DND-41 (cell line): ENCODE measurements at regions not wholly inside any gene's neighbourhood (a gene's known extent, or its start where the extent isn't known, plus 50 kb on each side); places are given as distances from the start of the nearest gene placed in this dataset.

Experiments
- ATAC-seq: fragments of 200-7000 bp; cut with Tn5 transposase; 3 replicates; pipeline ENCODE4 v1.9.1; 2021; ENCODE audit warnings: low read depth; ENCODE audit not compliant: insufficient read depth
- DNase-seq: peaks from one replicate; pipeline ENCODE4 v3.0.0-alpha.2; 2020
- H2AFZ ChIP-seq: 2 replicates; pipeline ENCODE4 v1.6.0; 2012; ENCODE audit warnings: low read depth, low read length
- H3K27ac ChIP-seq: 2 replicates; pipeline ENCODE4 v1.5.1; 2012; ENCODE audit warnings: low read length, inconsistent platforms
- H3K27me3 ChIP-seq: fragments of 200-600 bp; sonication (generic); 2 replicates; pipeline ENCODE4 v1.6.0; 2012; ENCODE audit warnings: low read length, mild to moderate bottlenecking, inconsistent platforms; ENCODE audit not compliant: insufficient read depth, poor library complexity
- H3K36me3 ChIP-seq: 2 replicates; pipeline ENCODE4 v1.5.1; 2012; ENCODE audit warnings: low read length, inconsistent platforms; ENCODE audit not compliant: insufficient read depth
- H3K4me1 ChIP-seq: 2 replicates; pipeline ENCODE4 v1.5.1; 2012; ENCODE audit warnings: mild to moderate bottlenecking, low read length; ENCODE audit not compliant: insufficient read depth
- H3K4me2 ChIP-seq: 2 replicates; pipeline ENCODE4 v1.6.0; 2012; ENCODE audit warnings: mild to moderate bottlenecking, moderate library complexity, low read length, inconsistent platforms; ENCODE audit not compliant: insufficient read depth
- H3K4me3 ChIP-seq, 2 experiments: fragments of 200-600 bp in 1 of 2; shearing (Covaris generic) in 1 of 2; 2 replicates each; pipeline ENCODE4 v1.5.1; 2012 to 2016; ENCODE audit warnings: inconsistent platforms in 2 of 2, low read length in 2 of 2, mild to moderate bottlenecking in 2 of 2, low read depth in 1 of 2, moderate library complexity in 1 of 2
- H3K79me2 ChIP-seq: 2 replicates; pipeline ENCODE4 v1.6.0; 2012; ENCODE audit warnings: low read length, inconsistent platforms; ENCODE audit not compliant: insufficient read depth
- H3K9ac ChIP-seq: 2 replicates; pipeline ENCODE4 v1.6.0; 2012; ENCODE audit warnings: low read depth, mild to moderate bottlenecking, inconsistent platforms, low read length, moderate library complexity
- H3K9me3 ChIP-seq: 2 replicates; pipeline ENCODE4 v1.5.1; 2012; ENCODE audit warnings: low read length, moderate library complexity, mild to moderate bottlenecking, inconsistent platforms; ENCODE audit not compliant: insufficient read depth, severe bottlenecking
- H4K20me1 ChIP-seq: 2 replicates; pipeline ENCODE4 v1.6.0; 2012; ENCODE audit warnings: low read length; ENCODE audit not compliant: insufficient read depth
- CTCF ChIP-seq: IDR thresholded peaks from 2 replicates; pipeline ENCODE4 v1.5.1; 2012; ENCODE audit warnings: borderline replicate concordance, low read length, moderate library complexity, mild to moderate bottlenecking; ENCODE audit not compliant: poor library complexity, severe bottlenecking; ENCODE audit errors: extremely low read depth
- EZH2 ChIP-seq: IDR thresholded peaks from 3 replicates; pipeline ENCODE4 v1.6.1; 2012; ENCODE audit warnings: borderline replicate concordance, low read depth, mild to moderate bottlenecking, moderate library complexity, low read length, inconsistent platforms; ENCODE audit not compliant: severe bottlenecking

DNA sequence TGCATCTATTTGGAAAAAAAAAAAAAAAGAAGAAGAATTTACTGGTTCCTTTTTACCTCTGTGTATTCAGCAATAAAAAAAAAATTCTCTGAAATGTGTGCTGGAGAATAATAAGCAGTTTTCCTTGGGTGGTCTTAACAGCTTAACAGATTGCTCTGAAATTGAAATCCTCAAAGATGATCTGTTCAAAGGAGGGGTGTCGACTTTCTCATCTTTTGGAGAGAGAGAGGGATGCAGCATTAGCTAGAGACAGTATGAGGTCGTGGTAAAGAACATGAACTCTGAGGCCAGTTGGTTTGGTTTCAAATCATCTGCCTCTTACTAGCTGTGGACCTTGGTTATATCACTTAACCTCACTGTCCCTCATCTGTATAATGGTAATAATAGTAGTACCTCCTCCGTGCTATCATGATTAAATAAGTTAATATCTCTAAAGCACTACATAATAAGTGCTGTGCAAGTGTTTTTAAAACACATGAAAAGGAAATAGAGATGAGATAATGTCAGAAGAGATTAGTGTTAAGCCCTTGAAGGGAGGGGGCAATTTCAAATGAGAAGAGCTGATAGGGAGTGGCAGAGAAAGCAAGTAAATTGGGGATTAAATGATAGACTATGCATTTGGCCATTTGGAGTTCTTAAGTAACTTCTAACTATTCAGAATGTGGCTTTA lies 109.9 kb upstream of the LIMCH1 start:
- DNase-seq (no peak), ATAC-seq (no peak)
- Histone ChIP-seq H3K4me3 (no peak overlapping the region), H3K27me3 (peaks cover 5% of the 10 kb centered on the region), H3K9me3 (no peaks in the 10 kb centered on the region), H3K4me1 (no peaks in the 10 kb centered on the region), H4K20me1 (no peaks in the 10 kb centered on the region), H3K27ac (no peak overlapping the region), H2AFZ (no peak overlapping the region), H3K36me3 (no peaks in the 10 kb centered on the region), H3K4me2 (no peak overlapping the region), H3K9ac (no peak overlapping the region), H3K79me2 (no peaks in the 10 kb centered on the region)
- TF ChIP-seq CTCF (no peak), EZH2 (no peak)

GRCh38 chr4:41428601-41429279 lies 109.2 kb upstream of the LIMCH1 start:
- H3K27ac ChIP-seq: no peak overlapping the region
- no peak for TF ChIP-seq CTCF
- TF ChIP-seq EZH2: no peak

DNA sequence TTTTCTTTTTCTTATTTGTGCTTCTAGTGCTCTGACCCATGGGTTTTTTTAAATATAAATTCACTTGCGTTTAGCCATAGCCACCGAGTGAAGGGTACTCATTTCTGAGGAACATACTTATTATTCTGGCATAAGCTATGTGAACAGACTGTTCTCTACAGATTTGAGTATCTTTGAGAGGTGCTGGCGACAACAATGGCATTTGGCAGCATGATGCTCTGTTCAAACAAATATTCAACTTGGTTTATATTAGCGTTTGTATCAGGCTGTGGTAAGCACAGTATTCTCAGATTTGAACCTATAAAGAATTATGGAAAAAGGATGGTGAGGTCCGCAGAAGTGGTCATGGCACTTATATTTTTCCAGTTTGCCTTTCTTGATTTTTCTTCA lies 108.7 kb upstream of the LIMCH1 start:
- peaks cover 5% of the 10 kb centered on the region for H3K27me3 ChIP-seq
- no peaks in the 10 kb centered on the region for H3K79me2 ChIP-seq
- H3K36me3 ChIP-seq: no peaks in the 10 kb centered on the region
- no peak overlapping the region for H2AFZ ChIP-seq
- H3K9ac ChIP-seq: no peak overlapping the region
- H4K20me1 ChIP-seq: no peaks in the 10 kb centered on the region
- no peaks in the 10 kb centered on the region for H3K4me1 ChIP-seq
- no peak for ATAC-seq
- H3K4me2 ChIP-seq: no peak overlapping the region
- no peak for DNase-seq
- H3K9me3 ChIP-seq: no peaks in the 10 kb centered on the region
- TF ChIP-seq EZH2 (no peak), CTCF (no peak)
- H3K27ac ChIP-seq: no peak overlapping the region
- no peak overlapping the region for H3K4me3 ChIP-seq

More at GRCh38 chr4:41428601-41429279, 109.2 kb upstream of the LIMCH1 start:
- H4K20me1 ChIP-seq: no peaks in the 10 kb centered on the region
- no peak for DNase-seq
- no peaks in the 10 kb centered on the region for H3K79me2 ChIP-seq
- peaks cover 5% of the 10 kb centered on the region for H3K27me3 ChIP-seq
- H3K4me1 ChIP-seq: no peaks in the 10 kb centered on the region
- no peak overlapping the region for H3K4me2 ChIP-seq
- no peak overlapping the region for H3K9ac ChIP-seq
- no peak overlapping the region for H2AFZ ChIP-seq
- no peak for ATAC-seq
- H3K9me3 ChIP-seq: no peaks in the 10 kb centered on the region
- H3K4me3 ChIP-seq: no peak overlapping the region
- H3K36me3 ChIP-seq: no peaks in the 10 kb centered on the region

- Histone ChIP-seq H3K27ac (no peak overlapping the region), H4K20me1 (no peaks in the 10 kb centered on the region), H3K9me3 (no peaks in the 10 kb centered on the region), H3K79me2 (no peaks in the 10 kb centered on the region), H3K27me3 (peaks cover 5% of the 10 kb centered on the region), H2AFZ (no peak overlapping the region), H3K4me3 (no peak overlapping the region), H3K9ac (no peak overlapping the region), H3K4me2 (no peak overlapping the region), H3K36me3 (no peaks in the 10 kb centered on the region), H3K4me1 (no peaks in the 10 kb centered on the region)
- TF ChIP-seq EZH2 (no peak), CTCF (no peak)
- ATAC-seq (no peak), DNase-seq (no peak)
Measured at GRCh38 chr4:41430792-41431191, 107.2 kb upstream of the LIMCH1 start.
